IMR-90 (cell line): ENCODE measurements at regions not wholly inside any gene's neighbourhood (a gene's known extent, or its start where the extent isn't known, plus 50 kb on each side); places are given as distances from the start of the nearest gene placed in this dataset.

Experiments
- ATAC-seq: fragments of 200-7000 bp; cut with Tn5 transposase; 2 replicates; pipeline ENCODE4 v1.9.1; 2020; ENCODE audit warnings: low read depth, mild to moderate bottlenecking, moderate library complexity
- BruUV-seq: library from RNA; stranded (reverse); fragments of 400-500 nt; replicated peaks from 2 replicates; lab custom pipeline; 2021; lab: Mats Ljungman, UMichigan
- CTCF ChIA-PET: fragments of 300-600 bp; formaldehyde crosslinking; extraction: SDS; loops from one replicate; lab custom pipeline; 2021; ENCODE audit warnings: antibody characterized with exemption; lab: Yijun Ruan, JAX
- POLR2A ChIA-PET: fragments of 300-600 bp; sonication (Branson Sonifier 250); formaldehyde crosslinking; loops from one replicate; lab custom pipeline; 2022; ENCODE audit warnings: antibody characterized with exemption; ENCODE audit not compliant: unreplicated experiment; lab: Charles Lee
- DNase-seq: peaks from one replicate; pipeline ENCODE4 v3.0.0; 2013
- H2AFZ ChIP-seq: replicated peaks from 2 replicates; pipeline ENCODE3; 2013; ENCODE audit warnings: low read length, mild to moderate bottlenecking; ENCODE audit not compliant: poor library complexity
- H2AK5ac ChIP-seq: 2 replicates; pipeline ENCODE4 v1.6.1; 2013; ENCODE audit warnings: low read depth, low read length, inconsistent platforms
- H2AK9ac ChIP-seq: replicated peaks from 2 replicates; pipeline ENCODE3; 2013; ENCODE audit warnings: mild to moderate bottlenecking, low read depth, low read length, moderate library complexity; ENCODE audit not compliant: poor library complexity
- H2BK120ac ChIP-seq: 2 replicates; pipeline ENCODE4 v1.6.1; 2013; ENCODE audit warnings: low read depth, low read length, inconsistent platforms
- H2BK15ac ChIP-seq: 3 replicates; pipeline ENCODE4 v1.6.1; 2013; ENCODE audit warnings: low read depth, low read length, inconsistent platforms
- H2BK20ac ChIP-seq: 2 replicates; pipeline ENCODE4 v1.6.1; 2013; ENCODE audit warnings: low read depth, mild to moderate bottlenecking, inconsistent platforms, low read length, moderate library complexity
- H2BK5ac ChIP-seq: 2 replicates; pipeline ENCODE4 v1.6.1; 2013; ENCODE audit warnings: mild to moderate bottlenecking, low read depth, low read length, inconsistent platforms; ENCODE audit not compliant: poor library complexity, severe bottlenecking
- H3K14ac ChIP-seq: replicated peaks from 2 replicates; pipeline ENCODE4 v1.6.1; 2013; ENCODE audit warnings: low read depth, low read length, inconsistent platforms
- H3K18ac ChIP-seq: 2 replicates; pipeline ENCODE4 v1.6.1; 2013; ENCODE audit warnings: low read depth, low read length, control low read depth
- H3K23ac ChIP-seq: 2 replicates; pipeline ENCODE4 v1.6.1; 2013; ENCODE audit warnings: low read depth, low read length, inconsistent platforms
- H3K27ac ChIP-seq: 2 replicates; pipeline ENCODE4 v1.5.1; 2013; ENCODE audit warnings: mild to moderate bottlenecking, control low read depth, low read length; ENCODE audit not compliant: insufficient read depth
- H3K27me3 ChIP-seq: 2 replicates; pipeline ENCODE4 v1.6.1; 2013; ENCODE audit warnings: low read length; ENCODE audit not compliant: control insufficient read depth, insufficient read depth
- H3K36me3 ChIP-seq: 2 replicates; pipeline ENCODE4 v1.6.1; 2013; ENCODE audit warnings: low read length, mixed read lengths; ENCODE audit not compliant: control insufficient read depth, insufficient read depth
- H3K4ac ChIP-seq: 2 replicates; pipeline ENCODE4 v1.6.1; 2013; ENCODE audit warnings: low read depth, low read length, inconsistent platforms
- H3K4me1 ChIP-seq: 2 replicates; pipeline ENCODE4 v1.6.1; 2013; ENCODE audit warnings: low read length, mixed read lengths; ENCODE audit not compliant: control insufficient read depth, insufficient read depth
- H3K4me2 ChIP-seq: 2 replicates; pipeline ENCODE4 v1.6.1; 2013; ENCODE audit warnings: low read depth, mild to moderate bottlenecking, control low read depth, low read length, moderate library complexity
- H3K4me3 ChIP-seq: 2 replicates; pipeline ENCODE4 v1.5.1; 2013; ENCODE audit warnings: low read depth, mild to moderate bottlenecking, control low read depth, low read length, moderate library complexity; ENCODE audit not compliant: insufficient read depth
- H3K56ac ChIP-seq: 2 replicates; pipeline ENCODE4 v1.6.1; 2013; ENCODE audit warnings: low read length, inconsistent platforms; ENCODE audit not compliant: insufficient read depth; ENCODE audit errors: extremely low read depth
- H3K79me1 ChIP-seq, 2 experiments: 2 replicates each; pipeline ENCODE4 v1.6.1; 2013; ENCODE audit warnings: low read length in 2 of 2, inconsistent platforms in 1 of 2, low read depth in 1 of 2
- H3K9ac ChIP-seq: 2 replicates; pipeline ENCODE4 v1.6.1; 2013; ENCODE audit warnings: low read depth, low read length, control low read depth
- H3K9me1 ChIP-seq: 2 replicates; pipeline ENCODE4 v1.6.1; 2013; ENCODE audit warnings: low read length, inconsistent platforms; ENCODE audit not compliant: insufficient read depth
- H3K9me3 ChIP-seq: 2 replicates; pipeline ENCODE4 v1.6.1; 2013; ENCODE audit warnings: low read length; ENCODE audit not compliant: control insufficient read depth, insufficient read depth
- H4K20me1 ChIP-seq: 2 replicates; pipeline ENCODE4 v1.6.1; 2013; ENCODE audit warnings: low read length, inconsistent platforms; ENCODE audit not compliant: insufficient read depth
- H4K5ac ChIP-seq: 2 replicates; pipeline ENCODE4 v1.6.1; 2013; ENCODE audit warnings: mild to moderate bottlenecking, low read depth, low read length, control low read depth
- H4K8ac ChIP-seq, 2 experiments: 2 replicates each; pipeline ENCODE4 v1.6.1; 2013; ENCODE audit warnings: low read depth in 2 of 2, low read length in 2 of 2, control low read depth in 1 of 2, inconsistent platforms in 1 of 2
- H4K91ac ChIP-seq: 2 replicates; pipeline ENCODE4 v1.6.1; 2013; ENCODE audit warnings: low read depth, low read length, inconsistent platforms; ENCODE audit not compliant: insufficient read depth
- FOS ChIP-seq: fragments of 150-350 bp; IDR thresholded peaks from 2 replicates; pipeline ENCODE4 v1.6.1; 2016; ENCODE audit warnings: low read depth, low read length
- POLR2A ChIP-seq: IDR thresholded peaks from 2 replicates; pipeline ENCODE4 v1.6.1; 2012; ENCODE audit warnings: mild to moderate bottlenecking, low read depth, low read length
- RAD21 ChIP-seq: IDR thresholded peaks from 2 replicates; pipeline ENCODE4 v1.6.1; 2012; ENCODE audit warnings: low read length, improper control_type of control experiment
- RFX5 ChIP-seq: IDR thresholded peaks from 2 replicates; pipeline ENCODE4 v1.8.0; 2012; ENCODE audit warnings: low read depth, mild to moderate bottlenecking, low read length, moderate library complexity
- WGBS, 2 experiments: methylation state at CpG; one replicate each; pipeline versions ENCODE4 v1.1.5 to v1.1.7; 2013; ENCODE audit warnings: missing lambda C conversion rate in 2 of 2; ENCODE audit not compliant: insufficient read length in 1 of 2; ENCODE audit errors: extremely low coverage in 2 of 2; 5-methylcytosine and 5-hydroxymethylcytosine counted together
- dilution Hi-C: fragments of 300-500 bp; cut with HindIII; formaldehyde crosslinking; loops from one replicate; pipeline ENCODE4 v1.14.3; 2018; ENCODE audit warnings: low sequenced_read_pairs; ENCODE audit not compliant: unreplicated experiment
- in situ Hi-C: fragments of 300-500 bp; cut with MboI; formaldehyde crosslinking; loops from 3 replicates; pipeline ENCODE4 v1.14.3; 2019; ENCODE audit warnings: low sequenced_read_pairs, inconsistent platforms, mixed read lengths
- intact Hi-C: fragments of 100-400 bp; cut with micrococcal nuclease; formaldehyde crosslinking; loops from 2 replicates; pipeline ENCODE4 v1.10.0; 2022

DNA sequence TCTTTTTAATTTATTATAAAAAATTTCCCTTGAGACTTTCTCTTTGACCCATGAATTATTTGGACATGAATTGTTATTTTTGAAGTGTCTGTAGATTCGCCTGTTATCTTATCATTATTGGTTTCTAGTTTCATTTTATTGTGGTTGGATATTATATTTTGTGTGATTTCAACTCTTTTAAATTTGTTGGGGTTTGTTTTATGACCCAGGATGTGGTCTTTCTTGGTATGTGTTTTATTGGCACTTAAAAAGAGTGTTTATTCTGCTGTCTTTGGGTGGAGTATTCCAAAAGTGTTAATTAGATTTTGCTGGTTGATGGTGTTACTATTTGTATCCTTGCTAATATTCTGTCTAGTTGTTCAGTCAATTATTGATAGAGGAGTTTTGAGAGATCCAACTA is 50.5 kb upstream of the GPR141 start:
- Histone ChIP-seq H2BK20ac (no peak overlapping the region), H3K4me1 (no peaks in the 10 kb centered on the region), H3K18ac (no peak overlapping the region), H4K8ac (no peak overlapping the region), H3K56ac (no peak overlapping the region), H3K4me2 (no peak overlapping the region), H3K9ac (no peak overlapping the region), H3K27me3 (no peaks in the 10 kb centered on the region), H4K91ac (no peak overlapping the region), H2AK5ac (no peak overlapping the region), H3K9me1 (no peaks in the 10 kb centered on the region), H3K4ac (no peak overlapping the region), H2AK9ac (no peak overlapping the region), H3K4me3 (no peak overlapping the region), H3K36me3 (no peaks in the 10 kb centered on the region), H2AFZ (no peak overlapping the region), H2BK5ac (no peak overlapping the region), H3K23ac (no peak overlapping the region), H4K20me1 (no peaks in the 10 kb centered on the region), H4K5ac (no peak overlapping the region), H3K14ac (no peak overlapping the region), H3K27ac (no peak overlapping the region), H2BK15ac (no peak overlapping the region), H2BK120ac (no peak overlapping the region), H3K79me1 (no peaks in the 10 kb centered on the region), H3K9me3 (peaks cover 4% of the 10 kb centered on the region; the same call in 1 of the 2 replicates)
- intact Hi-C loops (no loop called here), in situ Hi-C loops (no loop called here), dilution Hi-C loops (no loop called here)
- CTCF ChIA-PET = no interaction called here
- DNase-seq (no peak), ATAC-seq (no peak)
- WGBS, 2 experiments = no CpG with 5 or more reads among the region's 1 CpG
- TF ChIP-seq RFX5 (no peak), POLR2A (no peak), RAD21 (no peak), FOS (no peak)
- POLR2A ChIA-PET = no interaction called here
- BruUV-seq = no TSS peak
